Neuron (in vitro differentiated cells): ENCODE measurements at regions not wholly inside any gene's neighbourhood (a gene's known extent, or its start where the extent isn't known, plus 50 kb on each side); places are given as distances from the start of the nearest gene placed in this dataset.

Experiments used
- H2AFZ ChIP-seq: one replicate; pipeline ENCODE4 v1.6.1; 2013; ENCODE audit warnings: low read depth, mild to moderate bottlenecking, inconsistent platforms, low read length, moderate library complexity
- H3K27me3 ChIP-seq: one replicate; pipeline ENCODE4 v1.6.1; 2013; ENCODE audit warnings: low read length; ENCODE audit not compliant: insufficient read depth
- H3K36me3 ChIP-seq: one replicate; pipeline ENCODE4 v1.6.1; 2013; ENCODE audit warnings: low read length; ENCODE audit not compliant: insufficient read depth
- H3K4me1 ChIP-seq: one replicate; pipeline ENCODE4 v1.6.1; 2013; ENCODE audit warnings: low read length; ENCODE audit not compliant: insufficient read depth
- H3K4me3 ChIP-seq: 2 replicates; pipeline ENCODE4 v1.5.1; 2013; ENCODE audit warnings: mild to moderate bottlenecking, low read length, moderate library complexity
- H3K9me3 ChIP-seq: one replicate; pipeline ENCODE4 v1.6.1; 2013; ENCODE audit warnings: low read length

GRCh38 chr1:58317694-58318093 lies 228.8 kb downstream of the OMA1 start:
- Histone ChIP-seq H2AFZ (no peak overlapping the region), H3K4me3 (no peak overlapping the region), H3K27me3 (no peaks in the 10 kb centered on the region), H3K9me3 (peaks cover 1% of the 10 kb centered on the region), H3K36me3 (no peaks in the 10 kb centered on the region), H3K4me1 (no peaks in the 10 kb centered on the region)

- Histone ChIP-seq H3K9me3 (peaks cover 1% of the 10 kb centered on the region), H3K27me3 (no peaks in the 10 kb centered on the region), H3K4me3 (no peak overlapping the region), H2AFZ (no peak overlapping the region), H3K36me3 (no peaks in the 10 kb centered on the region), H3K4me1 (no peaks in the 10 kb centered on the region)
These were observed 229.4 kb downstream of the OMA1 start for GRCh38 chr1:58317086-58317485.

GRCh38 chr1:58316141-58316540 lies 230.4 kb downstream of the OMA1 start:
- Histone ChIP-seq H3K27me3 (no peaks in the 10 kb centered on the region), H3K4me1 (no peaks in the 10 kb centered on the region), H3K4me3 (no peak overlapping the region), H3K36me3 (no peaks in the 10 kb centered on the region), H3K9me3 (peaks cover 1% of the 10 kb centered on the region), H2AFZ (no peak overlapping the region)

- no peaks in the 10 kb centered on the region for H3K36me3 ChIP-seq
- H3K4me1 ChIP-seq = no peaks in the 10 kb centered on the region
- no peaks in the 10 kb centered on the region for H3K27me3 ChIP-seq
- H3K9me3 ChIP-seq = no peaks in the 10 kb centered on the region
- no peak overlapping the region for H2AFZ ChIP-seq
- no peak overlapping the region for H3K4me3 ChIP-seq
These were observed 233.5 kb downstream of the OMA1 start for GRCh38 chr1:58312971-58313563.

GRCh38 chr1:58312461-58312860 lies 234.1 kb downstream of the OMA1 start:
- no peaks in the 10 kb centered on the region for H3K9me3 ChIP-seq
- no peaks in the 10 kb centered on the region for H3K4me1 ChIP-seq
- no peaks in the 10 kb centered on the region for H3K27me3 ChIP-seq
- no peaks in the 10 kb centered on the region for H3K36me3 ChIP-seq
- no peak overlapping the region for H2AFZ ChIP-seq
- no peak overlapping the region for H3K4me3 ChIP-seq

GRCh38 chr1:58310881-58311280 lies 235.6 kb downstream of the OMA1 start:
- no peaks in the 10 kb centered on the region for H3K27me3 ChIP-seq

GRCh38 chr1:58310469-58310868 lies 236.1 kb downstream of the OMA1 start:
- no peaks in the 10 kb centered on the region for H3K9me3 ChIP-seq
- H3K36me3 ChIP-seq = no peaks in the 10 kb centered on the region
- H3K4me1 ChIP-seq = no peaks in the 10 kb centered on the region
- no peak overlapping the region for H3K4me3 ChIP-seq
- H2AFZ ChIP-seq = no peak overlapping the region
- no peaks in the 10 kb centered on the region for H3K27me3 ChIP-seq

More at GRCh38 chr1:58310881-58311280, 235.6 kb downstream of the OMA1 start:
- Histone ChIP-seq H3K4me3 (no peak overlapping the region), H3K36me3 (no peaks in the 10 kb centered on the region), H3K4me1 (no peaks in the 10 kb centered on the region), H2AFZ (no peak overlapping the region), H3K9me3 (no peaks in the 10 kb centered on the region)

GRCh38 chr1:58308206-58308605 lies 238.3 kb downstream of the OMA1 start:
- Histone ChIP-seq H3K4me3 (no peak overlapping the region), H3K4me1 (no peaks in the 10 kb centered on the region), H3K9me3 (no peaks in the 10 kb centered on the region), H3K36me3 (no peaks in the 10 kb centered on the region), H2AFZ (no peak overlapping the region), H3K27me3 (no peaks in the 10 kb centered on the region)

GRCh38 chr1:58307431-58307830 lies 239.1 kb downstream of the OMA1 start:
- H3K27me3 ChIP-seq = no peaks in the 10 kb centered on the region
- H3K9me3 ChIP-seq = no peaks in the 10 kb centered on the region
- no peak overlapping the region for H2AFZ ChIP-seq
- H3K4me3 ChIP-seq = no peak overlapping the region
- no peaks in the 10 kb centered on the region for H3K36me3 ChIP-seq
- H3K4me1 ChIP-seq = no peaks in the 10 kb centered on the region

- no peaks in the 10 kb centered on the region for H3K4me1 ChIP-seq
- no peaks in the 10 kb centered on the region for H3K36me3 ChIP-seq
- no peaks in the 10 kb centered on the region for H3K9me3 ChIP-seq
- H3K4me3 ChIP-seq = no peak overlapping the region
- H3K27me3 ChIP-seq = no peaks in the 10 kb centered on the region
- H2AFZ ChIP-seq = no peak overlapping the region
These were observed 240.9 kb downstream of the OMA1 start for GRCh38 chr1:58305622-58306021.

GRCh38 chr1:58304346-58304975 lies 242.1 kb downstream of the OMA1 start:
- no peaks in the 10 kb centered on the region for H3K4me1 ChIP-seq
- H2AFZ ChIP-seq = no peak overlapping the region
- no peaks in the 10 kb centered on the region for H3K27me3 ChIP-seq
- no peaks in the 10 kb centered on the region for H3K9me3 ChIP-seq
- no peak overlapping the region for H3K4me3 ChIP-seq
- H3K36me3 ChIP-seq = no peaks in the 10 kb centered on the region

GRCh38 chr1:58303841-58304240 lies 242.7 kb downstream of the OMA1 start:
- Histone ChIP-seq H3K9me3 (no peaks in the 10 kb centered on the region), H2AFZ (no peak overlapping the region), H3K4me1 (no peaks in the 10 kb centered on the region), H3K36me3 (no peaks in the 10 kb centered on the region), H3K27me3 (no peaks in the 10 kb centered on the region), H3K4me3 (no peak overlapping the region)

- H2AFZ ChIP-seq = no peak overlapping the region
These were observed 253.1 kb downstream of the OMA1 start for GRCh38 chr1:58293388-58293787.

More at GRCh38 chr1:58293388-58293787, 253.1 kb downstream of the OMA1 start:
- no peaks in the 10 kb centered on the region for H3K4me1 ChIP-seq
- H3K4me3 ChIP-seq = no peak overlapping the region
- H3K9me3 ChIP-seq = no peaks in the 10 kb centered on the region
- H3K36me3 ChIP-seq = no peaks in the 10 kb centered on the region
- H3K27me3 ChIP-seq = no peaks in the 10 kb centered on the region
